ENCODE measurements at regions not wholly inside any gene's neighbourhood (a gene's known extent, or its start where the extent isn't known, plus 50 kb on each side); places are given as distances from the start of the nearest gene placed in this dataset.

DNA sequence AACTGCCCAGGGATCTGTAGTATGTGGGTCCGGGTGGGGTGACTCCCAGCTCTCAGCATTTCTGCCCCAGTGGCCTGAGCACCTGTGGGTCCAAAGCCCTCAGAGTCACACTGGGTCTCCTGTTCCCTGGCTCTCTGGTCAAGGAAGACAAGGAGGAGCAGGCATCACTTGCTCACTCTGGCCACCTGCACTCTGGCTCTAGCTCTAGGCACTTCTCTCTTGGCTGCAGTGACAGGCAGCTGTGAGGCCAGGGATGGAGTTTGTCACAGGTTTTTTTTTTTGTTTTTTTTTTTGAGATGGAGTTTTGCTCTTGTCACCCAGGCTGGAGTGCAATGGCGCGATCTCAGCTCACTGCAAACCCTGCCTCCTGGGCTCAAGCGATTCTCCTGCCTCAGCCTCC lies 84.6 kb downstream of the HS1BP3 start:
- Mint-ChIP-seq H3K9me3 (no peaks in the 10 kb centered on the region), H3K4me3 (no peak overlapping the region), H3K4me1 (ENCODE audit: low read depth) (no peaks in the 10 kb centered on the region), H3K27ac (no peak overlapping the region), H3K36me3 (ENCODE audit: low read depth) (no peaks in the 10 kb centered on the region), H3K27me3 (peaks cover 4% of the 10 kb centered on the region)
- TF ChIP-seq, protein P1, sequence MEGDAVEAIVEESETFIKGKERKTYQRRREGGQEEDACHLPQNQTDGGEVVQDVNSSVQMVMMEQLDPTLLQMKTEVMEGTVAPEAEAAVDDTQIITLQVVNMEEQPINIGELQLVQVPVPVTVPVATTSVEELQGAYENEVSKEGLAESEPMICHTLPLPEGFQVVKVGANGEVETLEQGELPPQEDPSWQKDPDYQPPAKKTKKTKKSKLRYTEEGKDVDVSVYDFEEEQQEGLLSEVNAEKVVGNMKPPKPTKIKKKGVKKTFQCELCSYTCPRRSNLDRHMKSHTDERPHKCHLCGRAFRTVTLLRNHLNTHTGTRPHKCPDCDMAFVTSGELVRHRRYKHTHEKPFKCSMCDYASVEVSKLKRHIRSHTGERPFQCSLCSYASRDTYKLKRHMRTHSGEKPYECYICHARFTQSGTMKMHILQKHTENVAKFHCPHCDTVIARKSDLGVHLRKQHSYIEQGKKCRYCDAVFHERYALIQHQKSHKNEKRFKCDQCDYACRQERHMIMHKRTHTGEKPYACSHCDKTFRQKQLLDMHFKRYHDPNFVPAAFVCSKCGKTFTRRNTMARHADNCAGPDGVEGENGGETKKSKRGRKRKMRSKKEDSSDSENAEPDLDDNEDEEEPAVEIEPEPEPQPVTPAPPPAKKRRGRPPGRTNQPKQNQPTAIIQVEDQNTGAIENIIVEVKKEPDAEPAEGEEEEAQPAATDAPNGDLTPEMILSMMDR (IDR thresholded peaks at IDR 0.05) = no peak
- DNase-seq = no peak
- ATAC-seq = no peak
- ChIA-PET POLR2A (no interaction called here), CTCF (interaction anchor here (1.6 kb wide), 1 partner anchor 77 kb away, joined by 7 read pairs; no protein-coding TSS in a partner anchor)
- intact Hi-C loops (cut with micrococcal nuclease) = no loop called here

- peaks cover 3% of the 10 kb centered on the region for H3K27me3 Mint-ChIP-seq
- H3K4me3 Mint-ChIP-seq = no peak overlapping the region
- ATAC-seq (no peak), DNase-seq (no peak)
- TF ChIP-seq, protein P1 (IDR thresholded peaks at IDR 0.05) = no peak
- no peaks in the 10 kb centered on the region for H3K9me3 Mint-ChIP-seq
- H3K36me3 Mint-ChIP-seq (ENCODE audit: low read depth) = no peaks in the 10 kb centered on the region
- intact Hi-C loops (cut with micrococcal nuclease) = no loop called here
- H3K4me1 Mint-ChIP-seq (ENCODE audit: low read depth) = no peaks in the 10 kb centered on the region
- H3K27ac Mint-ChIP-seq = no peak overlapping the region
- ChIA-PET POLR2A (no interaction called here), CTCF (interaction anchor here (1.2 to 1.6 kb wide), 2 partner anchors 75 to 76 kb away, joined by 3 to 7 read pairs; no protein-coding TSS in a partner anchor)
Measured at GRCh38 chr2:20567159-20567925, 83.6 kb downstream of the HS1BP3 start.
